Middle frontal gyrus (tissue), 1 donor: ENCODE measurements at regions not wholly inside any gene's neighbourhood (a gene's known extent, or its start where the extent isn't known, plus 50 kb on each side); places are given as distances from the start of the nearest gene placed in this dataset.
"Not testable (repeated sequence)": the region's sequence is repeated elsewhere in the genome, so short reads cannot be mapped to it uniquely, and the experiment has no call there.

Experiments used
- DNase-seq: peaks from one replicate; pipeline ENCODE4 v3.0.0-alpha.2; 2015; ENCODE audit warnings: low spot score; ENCODE audit errors: extremely low spot score

- DNase-seq, result no peak
Measured at GRCh38 chr4:126113058-126113457, 798.3 kb downstream of the FAT4 start.

- no peak for DNase-seq
Measured at GRCh38 chr4:126123611-126124325, 809.0 kb downstream of the FAT4 start.

- no peak for DNase-seq
Measured at GRCh38 chr4:126124818-126125217, 810.1 kb downstream of the FAT4 start.

GRCh38 chr4:126130215-126130614 lies 815.5 kb downstream of the FAT4 start:
- DNase-seq, result no peak

GRCh38 chr4:126136922-126137781 lies 822.4 kb downstream of the FAT4 start:
- no peak for DNase-seq

- no peak for DNase-seq
Measured at GRCh38 chr4:126137782-126138170, 823.0 kb downstream of the FAT4 start.

- no peak for DNase-seq
Measured at GRCh38 chr4:126144543-126145237, 829.9 kb downstream of the FAT4 start.

- no peak for DNase-seq
Measured at GRCh38 chr4:126168484-126168883, 853.7 kb downstream of the FAT4 start.

- no peak for DNase-seq
Measured at GRCh38 chr4:126172126-126172525, 857.4 kb downstream of the FAT4 start.

- no peak for DNase-seq
Measured at GRCh38 chr4:126174627-126175026, 859.9 kb downstream of the FAT4 start.

GRCh38 chr4:126180642-126181041 lies 865.9 kb downstream of the FAT4 start:
- DNase-seq, result no peak

GRCh38 chr4:126182336-126182735 lies 867.6 kb downstream of the FAT4 start:
- no peak for DNase-seq

GRCh38 chr4:126182786-126183185 lies 868.0 kb downstream of the FAT4 start:
- DNase-seq, result no peak

GRCh38 chr4:126183206-126183605 lies 868.5 kb downstream of the FAT4 start:
- DNase-seq, result no peak

- no peak for DNase-seq
Measured at GRCh38 chr4:126191536-126191935, 876.8 kb downstream of the FAT4 start.

GRCh38 chr4:126192506-126192905 lies 877.8 kb downstream of the FAT4 start:
- no peak for DNase-seq

- not testable (repeated sequence) for DNase-seq
Measured at GRCh38 chr4:126201251-126202138, 886.7 kb downstream of the FAT4 start.

GRCh38 chr4:126202226-126202625 lies 887.5 kb downstream of the FAT4 start:
- DNase-seq, result no peak

- DNase-seq, result no peak
Measured at GRCh38 chr4:126207910-126208309, 893.2 kb downstream of the FAT4 start.

- DNase-seq, result no peak
Measured at GRCh38 chr4:126209147-126209546, 894.4 kb downstream of the FAT4 start.

- DNase-seq, result no peak
Measured at GRCh38 chr4:126213996-126214395, 899.2 kb downstream of the FAT4 start.
